GM23338 (cell line): ENCODE measurements at regions not wholly inside any gene's neighbourhood (a gene's known extent, or its start where the extent isn't known, plus 50 kb on each side); places are given as distances from the start of the nearest gene placed in this dataset.

Source experiments
- ATAC-seq: fragments of 200-7000 bp; cut with Tn5 transposase; 3 replicates; pipeline ENCODE4 v1.9.1; 2020
- DNase-seq: peaks from one replicate; pipeline ENCODE4 v3.0.0-alpha.2; 2015; ENCODE audit warnings: low spot score
- H2AFZ ChIP-seq: fragments of 200-600 bp; sonication (generic); 2 replicates; pipeline ENCODE4 v1.8.0; 2016; ENCODE audit warnings: antibody characterized with exemption, mild to moderate bottlenecking, moderate library complexity
- H3F3A ChIP-seq: fragments of 200-600 bp; sonication (generic); replicated peaks from 2 replicates; pipeline ENCODE4 v1.8.0; 2017; ENCODE audit warnings: antibody characterized with exemption, mixed run types, low read depth
- H3K27ac ChIP-seq: fragments of 200-600 bp; sonication (generic); 2 replicates; pipeline ENCODE4 v1.6.1; 2016; ENCODE audit warnings: low read depth
- H3K27me3 ChIP-seq: fragments of 200-600 bp; sonication (generic); 2 replicates; pipeline ENCODE4 v1.8.0; 2016; ENCODE audit warnings: mild to moderate bottlenecking, mixed run types, moderate library complexity; ENCODE audit not compliant: insufficient read depth
- H3K36me3 ChIP-seq: fragments of 200-600 bp; sonication (generic); 2 replicates; pipeline ENCODE4 v1.8.0; 2016; ENCODE audit warnings: mild to moderate bottlenecking; ENCODE audit not compliant: insufficient read depth
- H3K4me1 ChIP-seq: fragments of 200-600 bp; sonication (generic); 2 replicates; pipeline ENCODE4 v1.8.0; 2016; ENCODE audit warnings: mild to moderate bottlenecking, moderate library complexity; ENCODE audit not compliant: insufficient read depth
- H3K4me2 ChIP-seq: fragments of 200-600 bp; sonication (generic); 2 replicates; pipeline ENCODE4 v1.7.1; 2017; ENCODE audit warnings: mixed run types
- H3K4me3 ChIP-seq: fragments of 200-600 bp; sonication (generic); 2 replicates; pipeline ENCODE4 v1.6.1; 2016; ENCODE audit warnings: mixed run types
- H3K79me2 ChIP-seq: fragments of 200-600 bp; sonication (generic); replicated peaks from 2 replicates; pipeline ENCODE4 v1.8.0; 2017; ENCODE audit warnings: mild to moderate bottlenecking; ENCODE audit not compliant: insufficient read depth
- H3K9me2 ChIP-seq: fragments of 200-600 bp; sonication (generic); 2 replicates; pipeline ENCODE4 v1.8.0; 2017; ENCODE audit not compliant: insufficient read depth
- H4K20me1 ChIP-seq: fragments of 200-600 bp; sonication (generic); replicated peaks from 2 replicates; pipeline ENCODE4 v1.8.0; 2017; ENCODE audit warnings: mild to moderate bottlenecking; ENCODE audit not compliant: insufficient read depth
- H3K27ac Mint-ChIP-seq: 2 replicates; pipeline ENCODE4 v1.8.0; 2020; ENCODE audit warnings: inconsistent platforms, mild to moderate bottlenecking, moderate library complexity, mixed read lengths
- H3K27me3 Mint-ChIP-seq: 3 replicates; pipeline ENCODE4 v1.8.0; 2022; ENCODE audit warnings: low read depth, mild to moderate bottlenecking, moderate library complexity, mixed read lengths, inconsistent platforms; ENCODE audit not compliant: insufficient read depth, poor library complexity
- H3K36me3 Mint-ChIP-seq: 3 replicates; pipeline ENCODE4 v1.8.0; 2021; ENCODE audit warnings: low read depth, mild to moderate bottlenecking, inconsistent platforms, moderate library complexity, mixed read lengths
- H3K4me1 Mint-ChIP-seq: 3 replicates; pipeline ENCODE4 v1.8.0; 2020; ENCODE audit warnings: mild to moderate bottlenecking, inconsistent platforms, mixed read lengths
- H3K4me3 Mint-ChIP-seq: 3 replicates; pipeline ENCODE4 v1.8.0; 2021; ENCODE audit warnings: moderate library complexity, mild to moderate bottlenecking, inconsistent platforms, mixed read lengths
- H3K9me3 Mint-ChIP-seq: 3 replicates; pipeline ENCODE4 v1.8.0; 2020; ENCODE audit warnings: moderate library complexity, mild to moderate bottlenecking, inconsistent platforms, mixed read lengths
- CREB1 ChIP-seq: fragments of 250-450 bp; sonication (Bioruptor Pico); IDR thresholded peaks from 2 replicates; pipeline ENCODE4 v1.5.0; 2020; ENCODE audit warnings: low read depth, mild to moderate bottlenecking, moderate library complexity
- EZH2 ChIP-seq: fragments of 200-600 bp; sonication (generic); IDR thresholded peaks from one replicate; pipeline ENCODE4 v1.8.0; 2017; ENCODE audit warnings: antibody characterized with exemption, mild to moderate bottlenecking, low read depth; ENCODE audit not compliant: unreplicated experiment
- EZH2phosphoT487 ChIP-seq: fragments of 200-600 bp; sonication (generic); IDR thresholded peaks from one replicate; pipeline ENCODE4 v1.8.1; 2018; ENCODE audit warnings: antibody characterized with exemption; ENCODE audit not compliant: unreplicated experiment
- JUNB ChIP-seq: IDR thresholded peaks from one replicate; pipeline ENCODE4 v1.6.1; 2016; ENCODE audit warnings: antibody characterized with exemption; ENCODE audit not compliant: unreplicated experiment
- NANOG ChIP-seq: IDR thresholded peaks from 2 replicates; pipeline ENCODE4 v1.6.1; 2016; ENCODE audit warnings: antibody characterized with exemption, borderline replicate concordance
- POLR2AphosphoS5 ChIP-seq: IDR thresholded peaks from 2 replicates; pipeline ENCODE4 v1.6.1; 2016; ENCODE audit warnings: antibody characterized with exemption, low read depth
- STAT1 ChIP-seq: IDR thresholded peaks from one replicate; pipeline ENCODE4 v1.6.1; 2016; ENCODE audit warnings: antibody characterized with exemption; ENCODE audit not compliant: unreplicated experiment
- ZNF114 ChIP-seq: fragments of 250-450 bp; sonication (Bioruptor Pico); IDR thresholded peaks from 2 replicates; pipeline ENCODE4 v1.5.0; 2020; ENCODE audit warnings: mild to moderate bottlenecking, moderate library complexity
- TF ChIP-seq, protein P1 (sequence below), 2 experiments: fragments of 200-600 bp in 1 of 2; sonication (generic) in 1 of 2; conservative IDR thresholded peaks; 2 replicates each; pipeline versions ENCODE4 v1.5.1 to v1.6.1; 2016 to 2017; ENCODE audit warnings: antibody characterized with exemption in 2 of 2, low read depth in 2 of 2, mild to moderate bottlenecking in 2 of 2, moderate library complexity in 1 of 2
- TF ChIP-seq, protein P2 (sequence below): IDR thresholded peaks from 2 replicates; pipeline ENCODE4 v1.6.1; 2016; ENCODE audit warnings: antibody characterized with exemption
- TF ChIP-seq, protein P3 (sequence below): IDR thresholded peaks from one replicate; pipeline ENCODE4 v1.6.1; 2018; ENCODE audit warnings: antibody characterized with exemption; ENCODE audit not compliant: unreplicated experiment

DNA sequence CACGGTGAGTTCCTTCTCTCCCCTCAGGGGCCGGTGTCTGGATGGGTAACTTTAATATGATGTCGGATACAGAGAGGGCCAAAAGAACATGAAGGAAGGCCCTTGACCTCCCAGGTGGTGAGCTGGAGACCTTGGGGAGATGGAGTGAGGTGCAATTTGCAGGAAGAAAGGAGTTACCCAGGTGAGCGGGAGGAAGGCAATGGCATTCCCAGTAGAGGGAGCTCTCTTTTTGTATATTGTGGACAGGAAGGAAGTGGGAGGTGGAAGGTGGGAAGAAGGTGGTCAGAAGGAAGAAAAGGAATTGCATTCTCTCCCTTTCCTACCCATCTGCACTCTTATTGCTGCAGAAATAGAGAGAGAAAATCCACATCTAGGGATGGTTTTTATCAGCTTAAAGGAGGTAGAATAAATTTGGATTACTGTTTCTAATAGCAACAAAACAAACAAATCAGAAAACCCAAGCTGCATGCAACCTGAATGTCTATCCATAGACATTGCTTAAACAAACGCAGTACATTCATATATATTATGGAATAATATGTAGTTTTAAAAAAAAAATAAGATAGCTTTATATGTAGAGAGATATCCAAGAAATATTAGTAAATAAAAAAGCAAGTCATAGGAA lies 169.0 kb upstream of the TSC22D2 start:
- Histone ChIP-seq H3K4me2 (no peak overlapping the region), H3K4me3 (no peak overlapping the region), H3K9me2 (no peaks in the 10 kb centered on the region), H3K4me1 (peaks cover 13% of the 10 kb centered on the region), H3K36me3 (no peaks in the 10 kb centered on the region), H3K27ac (no peak overlapping the region), H2AFZ (peak overlapping the region; percentile 6; the same call in 1 of the 2 replicates), H4K20me1 (no peaks in the 10 kb centered on the region), H3K79me2 (no peaks in the 10 kb centered on the region), H3K27me3 (no peaks in the 10 kb centered on the region), H3F3A (no peaks in the 10 kb centered on the region)
- Mint-ChIP-seq H3K9me3 (no peaks in the 10 kb centered on the region), H3K27me3 (peaks cover 1% of the 10 kb centered on the region), H3K4me3 (no peak overlapping the region), H3K4me1 (peaks cover 29% of the 10 kb centered on the region), H3K27ac (no peak overlapping the region; the same call in 1 of the 2 replicates), H3K36me3 (no peaks in the 10 kb centered on the region)
- ATAC-seq (peak; percentile 93), DNase-seq (peak; percentile 88)
- TF ChIP-seq CREB1 (CRISPR knock-in tag) (no peak), JUNB (no peak), EZH2 (no peak)
- TF ChIP-seq, protein P1, sequence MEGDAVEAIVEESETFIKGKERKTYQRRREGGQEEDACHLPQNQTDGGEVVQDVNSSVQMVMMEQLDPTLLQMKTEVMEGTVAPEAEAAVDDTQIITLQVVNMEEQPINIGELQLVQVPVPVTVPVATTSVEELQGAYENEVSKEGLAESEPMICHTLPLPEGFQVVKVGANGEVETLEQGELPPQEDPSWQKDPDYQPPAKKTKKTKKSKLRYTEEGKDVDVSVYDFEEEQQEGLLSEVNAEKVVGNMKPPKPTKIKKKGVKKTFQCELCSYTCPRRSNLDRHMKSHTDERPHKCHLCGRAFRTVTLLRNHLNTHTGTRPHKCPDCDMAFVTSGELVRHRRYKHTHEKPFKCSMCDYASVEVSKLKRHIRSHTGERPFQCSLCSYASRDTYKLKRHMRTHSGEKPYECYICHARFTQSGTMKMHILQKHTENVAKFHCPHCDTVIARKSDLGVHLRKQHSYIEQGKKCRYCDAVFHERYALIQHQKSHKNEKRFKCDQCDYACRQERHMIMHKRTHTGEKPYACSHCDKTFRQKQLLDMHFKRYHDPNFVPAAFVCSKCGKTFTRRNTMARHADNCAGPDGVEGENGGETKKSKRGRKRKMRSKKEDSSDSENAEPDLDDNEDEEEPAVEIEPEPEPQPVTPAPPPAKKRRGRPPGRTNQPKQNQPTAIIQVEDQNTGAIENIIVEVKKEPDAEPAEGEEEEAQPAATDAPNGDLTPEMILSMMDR (conservative IDR thresholded peaks at IDR 0.05; ENCODE audit: low read depth in 2 of 2), result peak; percentile 84 to 94
- TF ChIP-seq, protein P2, sequence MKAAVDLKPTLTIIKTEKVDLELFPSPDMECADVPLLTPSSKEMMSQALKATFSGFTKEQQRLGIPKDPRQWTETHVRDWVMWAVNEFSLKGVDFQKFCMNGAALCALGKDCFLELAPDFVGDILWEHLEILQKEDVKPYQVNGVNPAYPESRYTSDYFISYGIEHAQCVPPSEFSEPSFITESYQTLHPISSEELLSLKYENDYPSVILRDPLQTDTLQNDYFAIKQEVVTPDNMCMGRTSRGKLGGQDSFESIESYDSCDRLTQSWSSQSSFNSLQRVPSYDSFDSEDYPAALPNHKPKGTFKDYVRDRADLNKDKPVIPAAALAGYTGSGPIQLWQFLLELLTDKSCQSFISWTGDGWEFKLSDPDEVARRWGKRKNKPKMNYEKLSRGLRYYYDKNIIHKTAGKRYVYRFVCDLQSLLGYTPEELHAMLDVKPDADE, result peak; percentile 50; the same call in 1 of the 2 replicates
- TF ChIP-seq, protein P3, sequence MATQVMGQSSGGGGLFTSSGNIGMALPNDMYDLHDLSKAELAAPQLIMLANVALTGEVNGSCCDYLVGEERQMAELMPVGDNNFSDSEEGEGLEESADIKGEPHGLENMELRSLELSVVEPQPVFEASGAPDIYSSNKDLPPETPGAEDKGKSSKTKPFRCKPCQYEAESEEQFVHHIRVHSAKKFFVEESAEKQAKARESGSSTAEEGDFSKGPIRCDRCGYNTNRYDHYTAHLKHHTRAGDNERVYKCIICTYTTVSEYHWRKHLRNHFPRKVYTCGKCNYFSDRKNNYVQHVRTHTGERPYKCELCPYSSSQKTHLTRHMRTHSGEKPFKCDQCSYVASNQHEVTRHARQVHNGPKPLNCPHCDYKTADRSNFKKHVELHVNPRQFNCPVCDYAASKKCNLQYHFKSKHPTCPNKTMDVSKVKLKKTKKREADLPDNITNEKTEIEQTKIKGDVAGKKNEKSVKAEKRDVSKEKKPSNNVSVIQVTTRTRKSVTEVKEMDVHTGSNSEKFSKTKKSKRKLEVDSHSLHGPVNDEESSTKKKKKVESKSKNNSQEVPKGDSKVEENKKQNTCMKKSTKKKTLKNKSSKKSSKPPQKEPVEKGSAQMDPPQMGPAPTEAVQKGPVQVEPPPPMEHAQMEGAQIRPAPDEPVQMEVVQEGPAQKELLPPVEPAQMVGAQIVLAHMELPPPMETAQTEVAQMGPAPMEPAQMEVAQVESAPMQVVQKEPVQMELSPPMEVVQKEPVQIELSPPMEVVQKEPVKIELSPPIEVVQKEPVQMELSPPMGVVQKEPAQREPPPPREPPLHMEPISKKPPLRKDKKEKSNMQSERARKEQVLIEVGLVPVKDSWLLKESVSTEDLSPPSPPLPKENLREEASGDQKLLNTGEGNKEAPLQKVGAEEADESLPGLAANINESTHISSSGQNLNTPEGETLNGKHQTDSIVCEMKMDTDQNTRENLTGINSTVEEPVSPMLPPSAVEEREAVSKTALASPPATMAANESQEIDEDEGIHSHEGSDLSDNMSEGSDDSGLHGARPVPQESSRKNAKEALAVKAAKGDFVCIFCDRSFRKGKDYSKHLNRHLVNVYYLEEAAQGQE, result no peak

DNA sequence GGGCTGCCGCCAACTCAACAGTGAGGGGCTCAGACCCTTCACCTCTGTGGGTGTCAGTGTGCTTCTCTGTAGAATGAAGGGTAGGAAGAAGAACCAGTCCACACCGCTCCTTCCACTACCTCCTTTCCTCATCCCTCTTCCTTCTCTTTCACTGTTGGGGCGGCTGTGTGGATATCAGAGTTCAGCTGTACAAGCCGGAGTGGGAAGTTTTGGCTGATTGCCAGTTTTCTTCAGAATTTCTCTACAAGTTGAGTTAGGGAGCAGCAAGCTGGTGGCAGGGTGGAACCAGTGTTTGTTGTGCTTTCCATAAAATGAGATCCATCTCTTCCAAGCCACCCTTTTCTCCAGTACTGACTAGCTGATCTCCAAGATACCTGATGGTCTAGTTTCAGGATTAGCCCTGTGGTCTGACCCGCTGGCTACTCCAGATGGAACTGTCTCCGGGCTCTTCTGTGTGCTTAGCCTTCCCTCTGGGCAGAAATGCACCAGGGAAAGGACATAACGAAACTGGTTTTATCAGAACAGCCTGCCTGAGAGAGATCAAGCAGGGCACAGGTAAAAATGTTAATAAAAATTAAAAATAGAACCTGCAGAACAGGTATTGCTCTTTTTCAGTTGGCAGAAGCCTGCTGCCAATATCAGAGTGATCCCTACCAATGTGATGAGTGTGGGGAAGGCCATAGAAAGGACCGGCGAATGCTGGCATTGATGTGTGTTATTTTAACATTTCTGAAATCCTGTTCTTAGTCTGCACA lies 169.9 kb upstream of the TSC22D2 start:
- no peaks in the 10 kb centered on the region for H3K9me2 ChIP-seq
- Mint-ChIP-seq H3K4me3 (no peak overlapping the region), H3K27me3 (peaks cover 1% of the 10 kb centered on the region), H3K27ac (no peak overlapping the region), H3K36me3 (no peaks in the 10 kb centered on the region), H3K9me3 (no peaks in the 10 kb centered on the region), H3K4me1 (peaks cover 29% of the 10 kb centered on the region)
- no peak overlapping the region for H3K4me2 ChIP-seq
- no peaks in the 10 kb centered on the region for H3K36me3 ChIP-seq
- DNase-seq (no peak), ATAC-seq (no peak)
- no peaks in the 10 kb centered on the region for H3K27me3 ChIP-seq
- no peak overlapping the region for H3K4me3 ChIP-seq
- peaks cover 13% of the 10 kb centered on the region for H3K4me1 ChIP-seq
- no peaks in the 10 kb centered on the region for H3F3A ChIP-seq
- no peaks in the 10 kb centered on the region for H3K79me2 ChIP-seq
- no peak overlapping the region for H3K27ac ChIP-seq
- no peak overlapping the region for H2AFZ ChIP-seq
- H4K20me1 ChIP-seq, result no peaks in the 10 kb centered on the region
- TF ChIP-seq EZH2phosphoT487 (no peak), JUNB (no peak), ZNF114 (CRISPR knock-in tag) (no peak), STAT1 (no peak), EZH2 (no peak), CREB1 (CRISPR knock-in tag) (no peak), NANOG (no peak), POLR2AphosphoS5 (no peak)
- TF ChIP-seq, protein P2, result no peak
- TF ChIP-seq, protein P1 (conservative IDR thresholded peaks at IDR 0.05; ENCODE audit: low read depth in 2 of 2), result no peak
